Caki2 (cell line): ENCODE measurements at regions not wholly inside any gene's neighbourhood (a gene's known extent, or its start where the extent isn't known, plus 50 kb on each side); places are given as distances from the start of the nearest gene placed in this dataset.

ENCODE experiments used
- DNase-seq: peaks from one replicate; pipeline ENCODE4 v3.0.0-alpha.2; 2015; ENCODE audit warnings: low read depth
- in situ Hi-C: cut with HindIII; loops from 2 replicates; pipeline ENCODE4 v1.10.0; 2016; ENCODE audit warnings: low sequenced_read_pairs, low pct_unique_long_range_greater_than_20kb, mixed read lengths

- in situ Hi-C loops: no loop called here
- DNase-seq: no peak
Measured at GRCh38 chr5:73395256-73395655, 53.3 kb downstream of the FOXD1 start.

GRCh38 chr5:73394610-73395009 is 54.0 kb downstream of the FOXD1 start:
- in situ Hi-C loops: no loop called here
- DNase-seq: no peak

- peak; percentile 59 for DNase-seq
- in situ Hi-C loops: no loop called here
Measured at GRCh38 chr5:73393611-73394489, 54.7 kb downstream of the FOXD1 start.

GRCh38 chr5:73392775-73393174 is 55.8 kb downstream of the FOXD1 start:
- no peak for DNase-seq
- in situ Hi-C loops: no loop called here

GRCh38 chr5:73391441-73391881 is 57.1 kb downstream of the FOXD1 start:
- DNase-seq: no peak
- in situ Hi-C loops: no loop called here

GRCh38 chr5:73390972-73391371 is 57.6 kb downstream of the FOXD1 start:
- no peak for DNase-seq
- in situ Hi-C loops: no loop called here

- in situ Hi-C loops: no loop called here
Measured at GRCh38 chr5:73388740-73389139, 59.8 kb downstream of the FOXD1 start.

GRCh38 chr5:73388306-73388684 is 60.3 kb downstream of the FOXD1 start:
- in situ Hi-C loops: no loop called here
- peak; percentile 21 for DNase-seq

More at GRCh38 chr5:73388740-73389139, 59.8 kb downstream of the FOXD1 start:
- no peak for DNase-seq

GRCh38 chr5:73387601-73388305 is 60.8 kb downstream of the FOXD1 start:
- in situ Hi-C loops: no loop called here

GRCh38 chr5:73387149-73387591 is 61.4 kb downstream of the FOXD1 start:
- DNase-seq: no peak
- in situ Hi-C loops: no loop called here

More at GRCh38 chr5:73387601-73388305, 60.8 kb downstream of the FOXD1 start:
- no peak for DNase-seq

GRCh38 chr5:73384861-73385260 is 63.7 kb downstream of the FOXD1 start:
- in situ Hi-C loops: no loop called here

GRCh38 chr5:73382401-73382740 is 66.2 kb downstream of the FOXD1 start:
- no peak for DNase-seq
- in situ Hi-C loops: no loop called here

More at GRCh38 chr5:73384861-73385260, 63.7 kb downstream of the FOXD1 start:
- DNase-seq: no peak

GRCh38 chr5:73381590-73382400 is 66.8 kb downstream of the FOXD1 start:
- DNase-seq: no peak
- in situ Hi-C loops: no loop called here

GRCh38 chr5:73380710-73381589 is 67.6 kb downstream of the FOXD1 start:
- in situ Hi-C loops: no loop called here

GRCh38 chr5:73380041-73380440 is 68.5 kb downstream of the FOXD1 start:
- no peak for DNase-seq
- in situ Hi-C loops: no loop called here

More at GRCh38 chr5:73380710-73381589, 67.6 kb downstream of the FOXD1 start:
- no peak for DNase-seq

GRCh38 chr5:73379435-73379834 is 69.1 kb downstream of the FOXD1 start:
- DNase-seq: no peak
- in situ Hi-C loops: no loop called here

GRCh38 chr5:73378765-73379164 is 69.8 kb downstream of the FOXD1 start:
- in situ Hi-C loops: no loop called here
- no peak for DNase-seq

GRCh38 chr5:73378070-73378469 is 70.5 kb downstream of the FOXD1 start:
- DNase-seq: no peak
- in situ Hi-C loops: no loop called here
